GM12878 (cell line): ENCODE measurements at regions not wholly inside any gene's neighbourhood (a gene's known extent, or its start where the extent isn't known, plus 50 kb on each side); places are given as distances from the start of the nearest gene placed in this dataset.

Source experiments
- BMI1 ChIP-seq: fragments of 450-650 bp; IDR thresholded peaks from 2 replicates; pipeline ENCODE4 v1.6.1; 2016; ENCODE audit warnings: mild to moderate bottlenecking, moderate library complexity, borderline replicate concordance
- CBX3 ChIP-seq: fragments of 200-600 bp; sonication (generic); IDR thresholded peaks from 2 replicates; pipeline ENCODE4 v1.6.1; 2016; ENCODE audit warnings: low read depth, borderline replicate concordance
- CREM ChIP-seq: IDR thresholded peaks from 2 replicates; pipeline ENCODE4 v1.6.1; 2014; ENCODE audit warnings: antibody characterized with exemption, low read depth
- CTCF ChIP-seq, 3 experiments: IDR thresholded peaks in 2 of 3; conservative IDR thresholded peaks in 1 of 3; 2 replicates each; pipeline ENCODE4 v1.5.1; 2011; ENCODE audit warnings: low read depth in 3 of 3, low read length in 3 of 3, mild to moderate bottlenecking in 3 of 3, control low read depth in 2 of 3, moderate library complexity in 2 of 3, inconsistent platforms in 1 of 3, mixed read lengths in 1 of 3; ENCODE audit not compliant: control insufficient read depth in 2 of 3, insufficient read depth in 1 of 3; ENCODE audit errors: extremely low read depth in 1 of 3
- HCFC1 ChIP-seq: fragments of 150-350 bp; IDR thresholded peaks from 2 replicates; pipeline ENCODE4 v1.6.1; 2014; ENCODE audit warnings: low read length
- MAX ChIP-seq: IDR thresholded peaks from 2 replicates; pipeline ENCODE4 v1.6.1; 2012; ENCODE audit warnings: low read depth, low read length, improper control_type of control experiment
- NR2C2 ChIP-seq: IDR thresholded peaks from 2 replicates; pipeline ENCODE4 v1.6.1; 2011; ENCODE audit warnings: borderline replicate concordance, low read depth; ENCODE audit not compliant: control insufficient read depth, insufficient read length
- POLR2A ChIP-seq: IDR thresholded peaks from 2 replicates; pipeline ENCODE4 v1.6.1; 2011; ENCODE audit warnings: low read depth, mild to moderate bottlenecking, low read length
- POLR2AphosphoS5 ChIP-seq: IDR thresholded peaks from 2 replicates; pipeline ENCODE4 v1.6.1; 2011; ENCODE audit warnings: mild to moderate bottlenecking, low read length, inconsistent platforms
- RCOR1 ChIP-seq: conservative IDR thresholded peaks from 2 replicates; pipeline ENCODE4 v1.6.1; 2012; ENCODE audit warnings: low read depth, low read length, improper control_type of control experiment
- SMC3 ChIP-seq: IDR thresholded peaks from 2 replicates; pipeline ENCODE4 v1.6.1; 2011; ENCODE audit warnings: low read length, improper control_type of control experiment, borderline replicate concordance
- ZBED1 ChIP-seq: IDR thresholded peaks from 2 replicates; pipeline ENCODE4 v1.6.1; 2016; ENCODE audit warnings: borderline replicate concordance
- ZNF274 ChIP-seq: IDR thresholded peaks from one replicate; pipeline ENCODE4 v1.8.0; 2011; ENCODE audit not compliant: insufficient read length, insufficient read depth

- TF ChIP-seq ZNF274 (no peak), NR2C2 (no peak), CREM (no peak), RCOR1 (no peak), ZBED1 (no peak), CTCF (IDR thresholded peaks at IDR 0.05 in 2 of 3, conservative IDR thresholded peaks at IDR 0.05 in 1 of 3; ENCODE audit: control insufficient read depth in 2 of 3, extremely low read depth in 1 of 3, insufficient read depth in 1 of 3, low read depth in 3 of 3, low read length in 3 of 3) (no peak), SMC3 (no peak), CBX3 (no peak), MAX (no peak), HCFC1 (no peak), POLR2A (no peak), BMI1 (no peak), POLR2AphosphoS5 (no peak)
These were observed 819.7 kb downstream of the TBC1D32 start for GRCh38 chr6:120514544-120514943.
